H1 (cell line): ENCODE measurements at regions not wholly inside any gene's neighbourhood (a gene's known extent, or its start where the extent isn't known, plus 50 kb on each side); places are given as distances from the start of the nearest gene placed in this dataset.

Source experiments
- CTCF ChIP-seq, 3 experiments: IDR thresholded peaks; 1 replicate in 2 of 3; 2 replicates in 1 of 3; pipeline versions ENCODE4 v1.5.1 to v1.6.1; 2011; ENCODE audit warnings: low read length in 3 of 3, mild to moderate bottlenecking in 3 of 3, inconsistent platforms in 2 of 3, low read depth in 1 of 3, moderate library complexity in 1 of 3; ENCODE audit not compliant: insufficient read depth in 1 of 3; ENCODE audit errors: control extremely low read depth in 1 of 3
- EZH2 ChIP-seq: fragments of 200-600 bp; sonication (generic); IDR thresholded peaks from 2 replicates; pipeline ENCODE4 v1.7.1; 2012; ENCODE audit warnings: low read depth, mild to moderate bottlenecking, moderate library complexity, low read length, inconsistent platforms; ENCODE audit not compliant: severe bottlenecking
- KDM4A ChIP-seq: IDR thresholded peaks from one replicate; pipeline ENCODE4 v1.7.1; 2012; ENCODE audit warnings: low read depth, mild to moderate bottlenecking, moderate library complexity, low read length, inconsistent platforms; ENCODE audit not compliant: severe bottlenecking
- NRF1 ChIP-seq: IDR thresholded peaks from 2 replicates; pipeline ENCODE4 v1.6.1; 2011; ENCODE audit warnings: mild to moderate bottlenecking, low read depth, low read length, improper control_type of control experiment

- TF ChIP-seq CTCF (IDR thresholded peaks at IDR 0.05; ENCODE audit: control extremely low read depth in 1 of 3, insufficient read depth in 1 of 3, low read depth in 1 of 3, low read length in 3 of 3) (no peak), KDM4A (no peak), NRF1 (no peak), EZH2 (no peak)
Measured at GRCh38 chr7:148515728-148516695, 74.6 kb upstream of the C7orf33 start.
